ENCODE measurements at regions not wholly inside any gene's neighbourhood (a gene's known extent, or its start where the extent isn't known, plus 50 kb on each side); places are given as distances from the start of the nearest gene placed in this dataset.

DNA sequence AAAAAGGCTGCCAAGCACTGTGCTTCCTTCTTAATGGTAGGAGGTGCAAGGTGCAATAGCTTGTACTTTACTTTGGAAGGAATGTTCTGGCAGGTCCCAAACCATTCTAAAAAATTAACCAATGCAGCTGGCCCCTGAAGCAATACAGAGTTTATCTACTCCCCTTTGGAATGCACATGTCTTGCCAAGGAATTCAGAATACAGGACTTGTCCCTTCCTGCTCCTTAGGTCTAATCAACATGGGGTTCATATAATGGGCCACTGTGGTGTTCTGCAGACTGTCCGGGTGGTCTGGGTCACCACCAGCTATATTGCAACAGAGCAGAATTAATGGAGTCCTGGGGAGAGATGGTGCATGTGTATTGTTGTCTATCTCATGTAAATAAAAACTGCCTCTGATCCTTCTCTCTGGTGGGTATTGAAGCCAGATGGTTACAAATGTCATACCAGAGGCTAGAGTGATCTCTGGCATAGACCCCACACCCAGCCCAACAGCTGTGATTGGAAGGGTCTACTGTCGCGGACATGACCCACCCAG is 112.8 kb downstream of the RIPK4 start:
- no peak overlapping the region for H3K4me3 ChIP-seq (ENCODE audit: low read depth, low read length, poor library complexity, severe bottlenecking)
- POLR2A ChIA-PET, result no interaction called here
- no peak overlapping the region for H2AFZ ChIP-seq (ENCODE audit: low read length)
- BruUV-seq (replicated peaks), result no TSS peak
- no peak overlapping the region for H3K4me2 ChIP-seq (ENCODE audit: low read length)
- intact Hi-C loops (cut with micrococcal nuclease; ENCODE audit: unreplicated experiment), result no loop called here
- no peaks in the 10 kb centered on the region for H3K9me2 ChIP-seq (ENCODE audit: insufficient read depth, low read length)
- H3K4me1 ChIP-seq (ENCODE audit: insufficient read depth, low read length, poor library complexity, severe bottlenecking), result no peaks in the 10 kb centered on the region
- no peaks in the 10 kb centered on the region for H3K9me3 ChIP-seq (ENCODE audit: low read length)
- no peaks in the 10 kb centered on the region for H3K79me2 ChIP-seq (ENCODE audit: insufficient read depth, low read depth, low read length)
- H4K20me1 ChIP-seq (ENCODE audit: insufficient read depth, low read length), result no peaks in the 10 kb centered on the region
- TF ChIP-seq EZH2phosphoT487 (IDR thresholded peaks at IDR 0.05; ENCODE audit: borderline replicate concordance, low read depth, low read length), result no peak
- TF ChIP-seq, protein P1, sequence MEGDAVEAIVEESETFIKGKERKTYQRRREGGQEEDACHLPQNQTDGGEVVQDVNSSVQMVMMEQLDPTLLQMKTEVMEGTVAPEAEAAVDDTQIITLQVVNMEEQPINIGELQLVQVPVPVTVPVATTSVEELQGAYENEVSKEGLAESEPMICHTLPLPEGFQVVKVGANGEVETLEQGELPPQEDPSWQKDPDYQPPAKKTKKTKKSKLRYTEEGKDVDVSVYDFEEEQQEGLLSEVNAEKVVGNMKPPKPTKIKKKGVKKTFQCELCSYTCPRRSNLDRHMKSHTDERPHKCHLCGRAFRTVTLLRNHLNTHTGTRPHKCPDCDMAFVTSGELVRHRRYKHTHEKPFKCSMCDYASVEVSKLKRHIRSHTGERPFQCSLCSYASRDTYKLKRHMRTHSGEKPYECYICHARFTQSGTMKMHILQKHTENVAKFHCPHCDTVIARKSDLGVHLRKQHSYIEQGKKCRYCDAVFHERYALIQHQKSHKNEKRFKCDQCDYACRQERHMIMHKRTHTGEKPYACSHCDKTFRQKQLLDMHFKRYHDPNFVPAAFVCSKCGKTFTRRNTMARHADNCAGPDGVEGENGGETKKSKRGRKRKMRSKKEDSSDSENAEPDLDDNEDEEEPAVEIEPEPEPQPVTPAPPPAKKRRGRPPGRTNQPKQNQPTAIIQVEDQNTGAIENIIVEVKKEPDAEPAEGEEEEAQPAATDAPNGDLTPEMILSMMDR (conservative IDR thresholded peaks at IDR 0.05; ENCODE audit: low read length), result no peak
- DNase-seq (ENCODE audit: low spot score), result no peak
- no peaks in the 10 kb centered on the region for H3K36me3 ChIP-seq (ENCODE audit: insufficient read depth, low read length)
- CTCF ChIA-PET (ENCODE audit: unreplicated experiment), result no interaction called here
- H3K27ac ChIP-seq (ENCODE audit: low read depth, low read length, poor library complexity, severe bottlenecking), result no peak overlapping the region

DNA sequence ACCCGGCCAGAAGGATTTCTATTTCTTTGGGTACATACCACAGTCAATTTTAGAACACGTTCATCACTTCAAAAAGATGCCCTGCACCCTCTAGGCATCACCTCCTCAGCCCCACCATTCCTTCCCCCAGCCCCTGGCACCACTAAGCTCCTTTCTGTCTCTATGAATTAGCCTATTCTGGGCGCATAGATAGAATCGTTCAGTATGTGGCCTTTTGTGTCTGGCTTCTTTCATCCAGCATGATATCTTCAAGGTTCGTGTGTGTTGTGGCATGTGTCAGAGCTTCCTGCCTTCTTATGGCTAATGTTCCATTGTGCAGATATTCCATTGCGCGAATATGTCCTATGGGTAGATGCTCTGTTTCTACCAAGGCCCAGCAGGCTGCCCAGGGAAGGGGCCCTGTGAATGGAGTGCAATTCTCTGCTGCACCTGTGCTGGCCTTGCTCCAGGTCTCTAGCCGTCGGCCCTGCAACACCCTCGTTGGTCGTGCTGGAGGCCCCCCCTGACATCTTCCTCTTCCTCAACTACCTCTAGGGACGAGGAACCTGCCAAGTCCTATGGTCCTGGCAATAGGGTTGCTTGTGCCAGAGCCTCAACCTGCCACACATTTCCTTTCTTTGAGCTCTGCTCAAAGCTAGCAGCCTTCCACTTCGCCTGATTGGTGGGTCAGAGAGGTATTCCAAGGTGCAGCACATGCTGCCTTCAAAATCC is 113.5 kb downstream of the RIPK4 start:
- H3K36me3 ChIP-seq (ENCODE audit: insufficient read depth, low read length), result no peaks in the 10 kb centered on the region
- TF ChIP-seq, protein P1 (conservative IDR thresholded peaks at IDR 0.05; ENCODE audit: low read length), result no peak
- no peak for TF ChIP-seq EZH2phosphoT487 (IDR thresholded peaks at IDR 0.05; ENCODE audit: borderline replicate concordance, low read depth, low read length)
- ChIA-PET POLR2A (no interaction called here), CTCF (ENCODE audit: unreplicated experiment) (no interaction called here)
- no peak overlapping the region for H3K4me3 ChIP-seq (ENCODE audit: low read depth, low read length, poor library complexity, severe bottlenecking)
- no peak overlapping the region for H3K4me2 ChIP-seq (ENCODE audit: low read length)
- H3K79me2 ChIP-seq (ENCODE audit: insufficient read depth, low read depth, low read length), result no peaks in the 10 kb centered on the region
- H3K27ac ChIP-seq (ENCODE audit: low read depth, low read length, poor library complexity, severe bottlenecking), result no peak overlapping the region
- H3K9me2 ChIP-seq (ENCODE audit: insufficient read depth, low read length), result no peaks in the 10 kb centered on the region
- no TSS peak for BruUV-seq (replicated peaks)
- intact Hi-C loops (cut with micrococcal nuclease; ENCODE audit: unreplicated experiment), result no loop called here
- H4K20me1 ChIP-seq (ENCODE audit: insufficient read depth, low read length), result no peaks in the 10 kb centered on the region
- H3K4me1 ChIP-seq (ENCODE audit: insufficient read depth, low read length, poor library complexity, severe bottlenecking), result no peaks in the 10 kb centered on the region
- DNase-seq (ENCODE audit: low spot score), result no peak
- H2AFZ ChIP-seq (ENCODE audit: low read length), result no peak overlapping the region
- H3K9me3 ChIP-seq (ENCODE audit: low read length), result no peaks in the 10 kb centered on the region

DNA sequence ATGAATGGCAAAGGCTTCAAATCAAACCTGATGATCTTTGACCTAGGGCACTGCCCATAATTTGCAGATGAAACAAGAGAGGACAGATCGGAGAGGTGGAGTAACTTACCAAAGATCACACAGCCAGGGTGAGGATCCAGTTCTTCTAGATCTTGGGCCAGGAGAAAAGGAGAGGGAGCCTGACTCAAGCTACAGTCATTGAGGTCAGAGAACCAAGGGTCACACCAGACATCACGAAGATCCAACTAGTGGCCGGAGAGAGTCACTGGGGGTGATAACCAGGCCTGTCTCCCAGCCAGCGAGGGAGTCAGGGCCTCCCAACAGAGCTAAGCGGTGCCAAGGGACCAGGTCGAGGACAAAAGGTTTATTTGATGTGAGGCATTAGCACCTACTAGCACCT is 115.0 kb downstream of the RIPK4 start:
- no peak overlapping the region for H2AFZ ChIP-seq (ENCODE audit: low read length)
- no peaks in the 10 kb centered on the region for H3K79me2 ChIP-seq (ENCODE audit: insufficient read depth, low read depth, low read length)
- no peaks in the 10 kb centered on the region for H3K36me3 ChIP-seq (ENCODE audit: insufficient read depth, low read length)
- H3K4me3 ChIP-seq (ENCODE audit: low read depth, low read length, poor library complexity, severe bottlenecking), result no peak overlapping the region
- H3K9me2 ChIP-seq (ENCODE audit: insufficient read depth, low read length), result no peaks in the 10 kb centered on the region
- H3K27ac ChIP-seq (ENCODE audit: low read depth, low read length, poor library complexity, severe bottlenecking), result no peak overlapping the region
- intact Hi-C loops (cut with micrococcal nuclease; ENCODE audit: unreplicated experiment), result no loop called here
- H4K20me1 ChIP-seq (ENCODE audit: insufficient read depth, low read length), result no peaks in the 10 kb centered on the region
- ChIA-PET POLR2A (no interaction called here), CTCF (ENCODE audit: unreplicated experiment) (no interaction called here)
- BruUV-seq (replicated peaks), result no TSS peak
- peaks cover 5% of the 10 kb centered on the region for H3K4me1 ChIP-seq (ENCODE audit: insufficient read depth, low read length, poor library complexity, severe bottlenecking)
- DNase-seq (ENCODE audit: low spot score), result no peak
- no peak overlapping the region for H3K4me2 ChIP-seq (ENCODE audit: low read length)
- no peaks in the 10 kb centered on the region for H3K9me3 ChIP-seq (ENCODE audit: low read length)
- TF ChIP-seq, protein P1 (conservative IDR thresholded peaks at IDR 0.05; ENCODE audit: low read length), result no peak
- no peak for TF ChIP-seq EZH2phosphoT487 (IDR thresholded peaks at IDR 0.05; ENCODE audit: borderline replicate concordance, low read depth, low read length)
